ENCODE measurements at regions not wholly inside any gene's neighbourhood (a gene's known extent, or its start where the extent isn't known, plus 50 kb on each side); places are given as distances from the start of the nearest gene placed in this dataset.

GRCh38 chr18:24669502-24669901 is 209.1 kb downstream of the HRH4 start:
- FAIRE-seq (no peak), DNase-seq (ENCODE audit: low spot score) (no peak)

GRCh38 chr18:24672165-24672941 is 211.9 kb downstream of the HRH4 start:
- DNase-seq (ENCODE audit: low spot score) (no peak), FAIRE-seq (no peak)

- FAIRE-seq (no peak), DNase-seq (ENCODE audit: low spot score) (no peak)
These were observed 213.8 kb downstream of the HRH4 start for GRCh38 chr18:24674200-24674599.

- FAIRE-seq: no peak
These were observed 214.2 kb downstream of the HRH4 start for GRCh38 chr18:24674605-24675004.

GRCh38 chr18:24677011-24677410 is 216.6 kb downstream of the HRH4 start:
- FAIRE-seq (no peak), DNase-seq (ENCODE audit: low spot score) (no peak)

More at GRCh38 chr18:24674605-24675004, 214.2 kb downstream of the HRH4 start:
- DNase-seq (ENCODE audit: low spot score): no peak

- DNase-seq (ENCODE audit: low spot score): no peak
- no peak for FAIRE-seq
These were observed 217.7 kb downstream of the HRH4 start for GRCh38 chr18:24678107-24678506.

GRCh38 chr18:24678626-24679025 is 218.2 kb downstream of the HRH4 start:
- FAIRE-seq (no peak), DNase-seq (ENCODE audit: low spot score) (no peak)

- FAIRE-seq (no peak), DNase-seq (ENCODE audit: low spot score) (no peak)
These were observed 218.6 kb downstream of the HRH4 start for GRCh38 chr18:24679062-24679461.

- DNase-seq (ENCODE audit: low spot score): no peak
- FAIRE-seq: no peak
These were observed 223.5 kb downstream of the HRH4 start for GRCh38 chr18:24683925-24684324.

GRCh38 chr18:24685254-24685959 is 225.0 kb downstream of the HRH4 start:
- no peak for DNase-seq (ENCODE audit: low spot score)
- no peak for FAIRE-seq

GRCh38 chr18:24695168-24695567 is 234.7 kb downstream of the HRH4 start:
- FAIRE-seq (no peak), DNase-seq (ENCODE audit: low spot score) (no peak)

- no peak for FAIRE-seq
These were observed 241.6 kb downstream of the HRH4 start for GRCh38 chr18:24702001-24702515.

GRCh38 chr18:24703316-24703715 is 242.9 kb downstream of the HRH4 start:
- DNase-seq (ENCODE audit: low spot score) (no peak), FAIRE-seq (no peak)

More at GRCh38 chr18:24702001-24702515, 241.6 kb downstream of the HRH4 start:
- DNase-seq (ENCODE audit: low spot score): no peak

- FAIRE-seq: no peak
These were observed 244.7 kb downstream of the HRH4 start for GRCh38 chr18:24704946-24705630.

GRCh38 chr18:24710474-24710873 is 250.0 kb downstream of the HRH4 start:
- FAIRE-seq (no peak), DNase-seq (ENCODE audit: low spot score) (no peak)

More at GRCh38 chr18:24704946-24705630, 244.7 kb downstream of the HRH4 start:
- no peak for DNase-seq (ENCODE audit: low spot score)

GRCh38 chr18:24719791-24720190 is 259.4 kb downstream of the HRH4 start:
- DNase-seq (ENCODE audit: low spot score) (no peak), FAIRE-seq (no peak)

- FAIRE-seq (no peak), DNase-seq (ENCODE audit: low spot score) (no peak)
These were observed 261.0 kb downstream of the HRH4 start for GRCh38 chr18:24721388-24721787.

- DNase-seq (ENCODE audit: low spot score) (no peak), FAIRE-seq (no peak)
These were observed 265.4 kb downstream of the HRH4 start for GRCh38 chr18:24725644-24726415.

GRCh38 chr18:24726727-24727492 is 266.5 kb downstream of the HRH4 start:
- no peak for FAIRE-seq
- DNase-seq (ENCODE audit: low spot score): peak; percentile 28

GRCh38 chr18:24727685-24728084 is 267.2 kb downstream of the HRH4 start:
- no peak for FAIRE-seq
- no peak for DNase-seq (ENCODE audit: low spot score)
